ENCODE measurements at regions not wholly inside any gene's neighbourhood (a gene's known extent, or its start where the extent isn't known, plus 50 kb on each side); places are given as distances from the start of the nearest gene placed in this dataset.

DNA sequence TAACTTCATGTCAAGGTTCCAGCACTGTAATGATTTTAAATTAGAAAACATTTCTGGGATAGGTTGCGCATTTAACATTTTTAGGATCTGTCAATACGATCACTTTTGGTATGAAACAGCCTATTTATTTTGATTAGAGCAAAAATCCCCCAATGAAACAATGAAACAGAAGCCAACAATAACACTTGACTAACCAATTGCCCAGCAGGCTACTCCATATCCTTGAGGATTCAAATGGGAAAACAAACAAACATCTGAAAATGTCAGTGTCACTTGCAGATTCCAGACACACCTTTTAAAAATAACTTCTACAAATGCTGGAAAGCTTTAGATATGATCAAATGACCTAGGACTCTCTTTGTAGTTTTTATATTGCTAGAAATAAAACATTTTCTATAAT, 1412.5 kb upstream of the PRR20A start:
- TF ChIP-seq, protein P1, sequence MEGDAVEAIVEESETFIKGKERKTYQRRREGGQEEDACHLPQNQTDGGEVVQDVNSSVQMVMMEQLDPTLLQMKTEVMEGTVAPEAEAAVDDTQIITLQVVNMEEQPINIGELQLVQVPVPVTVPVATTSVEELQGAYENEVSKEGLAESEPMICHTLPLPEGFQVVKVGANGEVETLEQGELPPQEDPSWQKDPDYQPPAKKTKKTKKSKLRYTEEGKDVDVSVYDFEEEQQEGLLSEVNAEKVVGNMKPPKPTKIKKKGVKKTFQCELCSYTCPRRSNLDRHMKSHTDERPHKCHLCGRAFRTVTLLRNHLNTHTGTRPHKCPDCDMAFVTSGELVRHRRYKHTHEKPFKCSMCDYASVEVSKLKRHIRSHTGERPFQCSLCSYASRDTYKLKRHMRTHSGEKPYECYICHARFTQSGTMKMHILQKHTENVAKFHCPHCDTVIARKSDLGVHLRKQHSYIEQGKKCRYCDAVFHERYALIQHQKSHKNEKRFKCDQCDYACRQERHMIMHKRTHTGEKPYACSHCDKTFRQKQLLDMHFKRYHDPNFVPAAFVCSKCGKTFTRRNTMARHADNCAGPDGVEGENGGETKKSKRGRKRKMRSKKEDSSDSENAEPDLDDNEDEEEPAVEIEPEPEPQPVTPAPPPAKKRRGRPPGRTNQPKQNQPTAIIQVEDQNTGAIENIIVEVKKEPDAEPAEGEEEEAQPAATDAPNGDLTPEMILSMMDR (IDR thresholded peaks at IDR 0.05): no peak
- TF ChIP-seq POLR2A (IDR thresholded peaks at IDR 0.05): no peak

Data from heart left ventricle (tissue), 13 donors.